GM12891 (cell line): ENCODE measurements at regions not wholly inside any gene's neighbourhood (a gene's known extent, or its start where the extent isn't known, plus 50 kb on each side); places are given as distances from the start of the nearest gene placed in this dataset.

ENCODE experiments used
- PAX5 ChIP-seq: IDR thresholded peaks from 2 replicates; pipeline ENCODE4 v1.6.1; 2011; ENCODE audit warnings: low read length, moderate library complexity, mild to moderate bottlenecking; ENCODE audit not compliant: insufficient read depth, severe bottlenecking
- POLR2A ChIP-seq: IDR thresholded peaks from 2 replicates; pipeline ENCODE4 v1.6.1; 2011; ENCODE audit warnings: low read depth, low read length, control low read depth
- POLR2AphosphoS5 ChIP-seq: IDR thresholded peaks from 2 replicates; pipeline ENCODE4 v1.6.1; 2011; ENCODE audit warnings: low read depth, low read length, control low read depth
- SPI1 ChIP-seq: IDR thresholded peaks from 2 replicates; pipeline ENCODE4 v1.6.1; 2011; ENCODE audit warnings: low read depth, low read length, control low read depth

DNA sequence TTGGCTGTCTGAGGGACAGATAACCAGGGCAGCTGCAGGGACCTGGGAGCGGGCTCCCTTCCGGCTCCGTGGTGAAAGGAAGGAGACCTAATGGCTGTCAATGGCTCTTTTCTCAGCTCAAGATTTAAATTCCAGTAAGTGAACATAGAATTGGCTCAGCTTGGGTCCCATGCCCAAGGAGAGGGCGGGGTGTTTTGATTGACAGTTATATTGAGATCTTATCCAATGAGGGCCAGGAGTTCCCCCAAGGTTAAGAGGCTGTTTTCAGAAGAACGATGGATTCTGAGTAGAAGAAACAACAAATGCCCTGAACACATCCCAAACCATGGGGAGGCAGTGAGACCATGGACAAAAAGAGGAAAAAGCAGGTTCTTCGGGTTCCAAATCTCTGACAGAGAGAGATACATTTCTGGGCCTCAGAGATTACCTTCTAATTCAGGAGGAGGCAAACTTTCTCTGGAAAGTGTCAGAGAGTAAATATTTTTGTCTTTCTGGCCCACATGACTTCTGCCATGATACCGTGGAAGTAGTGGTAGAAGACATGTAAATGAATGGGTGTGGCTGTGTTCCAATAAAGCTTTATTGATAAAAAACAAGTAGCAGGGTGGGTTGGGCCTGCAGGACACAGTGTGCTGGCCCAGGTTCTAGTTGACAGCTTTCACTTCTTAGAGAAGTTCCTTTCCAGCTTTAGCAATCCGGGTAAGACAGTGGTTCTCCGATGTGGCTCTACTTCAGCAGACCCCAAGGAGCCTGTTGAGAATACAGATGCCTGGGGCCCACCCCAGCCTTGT, 219.6 kb downstream of the RPS24 start:
- no peak for TF ChIP-seq POLR2AphosphoS5
- TF ChIP-seq POLR2A, result no peak
- no peak for TF ChIP-seq PAX5
- TF ChIP-seq SPI1, result no peak
